ENCODE measurements at regions not wholly inside any gene's neighbourhood (a gene's known extent, or its start where the extent isn't known, plus 50 kb on each side); places are given as distances from the start of the nearest gene placed in this dataset.

DNA sequence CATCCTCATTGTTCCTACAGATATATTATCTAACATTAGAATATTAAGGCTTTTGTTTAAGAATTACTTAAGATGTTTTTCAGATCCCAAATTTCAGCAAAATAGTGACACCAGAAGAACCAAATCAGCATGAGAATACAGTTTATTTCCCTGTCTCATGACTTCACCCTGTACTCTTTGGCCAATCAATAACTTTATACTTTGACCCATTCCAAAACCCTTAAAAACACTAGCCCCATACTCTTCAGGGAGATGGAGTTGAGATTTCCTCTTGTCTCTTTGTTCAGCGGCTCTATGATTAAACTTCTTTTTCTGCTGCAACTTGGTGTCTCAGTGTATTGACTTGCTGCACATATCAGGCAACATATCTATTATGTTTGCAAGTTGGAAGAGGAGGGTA, 207.7 kb downstream of the ZBBX start:
- TF ChIP-seq, protein P1, sequence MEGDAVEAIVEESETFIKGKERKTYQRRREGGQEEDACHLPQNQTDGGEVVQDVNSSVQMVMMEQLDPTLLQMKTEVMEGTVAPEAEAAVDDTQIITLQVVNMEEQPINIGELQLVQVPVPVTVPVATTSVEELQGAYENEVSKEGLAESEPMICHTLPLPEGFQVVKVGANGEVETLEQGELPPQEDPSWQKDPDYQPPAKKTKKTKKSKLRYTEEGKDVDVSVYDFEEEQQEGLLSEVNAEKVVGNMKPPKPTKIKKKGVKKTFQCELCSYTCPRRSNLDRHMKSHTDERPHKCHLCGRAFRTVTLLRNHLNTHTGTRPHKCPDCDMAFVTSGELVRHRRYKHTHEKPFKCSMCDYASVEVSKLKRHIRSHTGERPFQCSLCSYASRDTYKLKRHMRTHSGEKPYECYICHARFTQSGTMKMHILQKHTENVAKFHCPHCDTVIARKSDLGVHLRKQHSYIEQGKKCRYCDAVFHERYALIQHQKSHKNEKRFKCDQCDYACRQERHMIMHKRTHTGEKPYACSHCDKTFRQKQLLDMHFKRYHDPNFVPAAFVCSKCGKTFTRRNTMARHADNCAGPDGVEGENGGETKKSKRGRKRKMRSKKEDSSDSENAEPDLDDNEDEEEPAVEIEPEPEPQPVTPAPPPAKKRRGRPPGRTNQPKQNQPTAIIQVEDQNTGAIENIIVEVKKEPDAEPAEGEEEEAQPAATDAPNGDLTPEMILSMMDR (conservative IDR thresholded peaks at IDR 0.05 in 1 of 2, IDR thresholded peaks at IDR 0.05 in 1 of 2; ENCODE audit: extremely low read depth in 1 of 2, insufficient read depth in 1 of 2, low read depth in 1 of 2, low read length in 2 of 2) = no peak
- no peak for TF ChIP-seq EZH2 (IDR thresholded peaks at IDR 0.05; ENCODE audit: borderline replicate concordance, low read length)

All from mammary epithelial cell (primary cell).